GM18498 (cell line): ENCODE measurements at regions not wholly inside any gene's neighbourhood (a gene's known extent, or its start where the extent isn't known, plus 50 kb on each side); places are given as distances from the start of the nearest gene placed in this dataset.

Experiments
- ATAC-seq: cut with Tn5 transposase; IDR thresholded peaks from one replicate; pipeline ENCODE4 v1.9.1; 2021; ENCODE audit warnings: mild to moderate bottlenecking, moderate library complexity; ENCODE audit not compliant: unreplicated experiment

- no peak for ATAC-seq
Measured at GRCh38 chr7:24178811-24179570, 105.0 kb upstream of the NPY start.

GRCh38 chr7:24191362-24191761, 92.6 kb upstream of the NPY start:
- no peak for ATAC-seq

GRCh38 chr7:24192053-24192452, 91.9 kb upstream of the NPY start:
- ATAC-seq: no peak

GRCh38 chr7:24192691-24193090, 91.3 kb upstream of the NPY start:
- no peak for ATAC-seq

GRCh38 chr7:24197852-24198251, 86.1 kb upstream of the NPY start:
- no peak for ATAC-seq

GRCh38 chr7:24199978-24200377, 84.0 kb upstream of the NPY start:
- no peak for ATAC-seq

- no peak for ATAC-seq
Measured at GRCh38 chr7:24200407-24200966, 83.5 kb upstream of the NPY start.

GRCh38 chr7:24201226-24201625, 82.8 kb upstream of the NPY start:
- no peak for ATAC-seq

- no peak for ATAC-seq
Measured at GRCh38 chr7:24212073-24212472, 71.9 kb upstream of the NPY start.

GRCh38 chr7:24213311-24213710, 70.7 kb upstream of the NPY start:
- no peak for ATAC-seq

GRCh38 chr7:24214670-24215069, 69.3 kb upstream of the NPY start:
- no peak for ATAC-seq

- ATAC-seq: no peak
Measured at GRCh38 chr7:24216576-24217125, 67.3 kb upstream of the NPY start.

GRCh38 chr7:24221500-24221899, 62.5 kb upstream of the NPY start:
- ATAC-seq: no peak

GRCh38 chr7:24227068-24227467, 56.9 kb upstream of the NPY start:
- peak; percentile 60 for ATAC-seq

GRCh38 chr7:24227603-24228359, 56.2 kb upstream of the NPY start:
- ATAC-seq: peak; percentile 93

- ATAC-seq: no peak
Measured at GRCh38 chr7:24229481-24230226, 54.3 kb upstream of the NPY start.

GRCh38 chr7:24231493-24231892, 52.5 kb upstream of the NPY start:
- no peak for ATAC-seq

GRCh38 chr7:24233386-24233785, 50.6 kb upstream of the NPY start:
- ATAC-seq: no peak
